HCT116 (cell line): ENCODE measurements at regions not wholly inside any gene's neighbourhood (a gene's known extent, or its start where the extent isn't known, plus 50 kb on each side); places are given as distances from the start of the nearest gene placed in this dataset.

ENCODE experiments used
- ATAC-seq: fragments of 200-7000 bp; cut with Tn5 transposase; 2 replicates; pipeline ENCODE4 v1.9.1; 2020; ENCODE audit warnings: mild to moderate bottlenecking, moderate library complexity
- BruUV-seq: library from RNA; stranded (reverse); fragments of 400-500 nt; replicated peaks from 2 replicates; lab custom pipeline; 2021; lab: Mats Ljungman, UMichigan
- CTCF ChIA-PET: fragments of 300-600 bp; sonication (Branson Sonifier 250); formaldehyde crosslinking; loops from one replicate; lab custom pipeline; 2021; ENCODE audit warnings: antibody characterized with exemption; lab: Charles Lee
- POLR2A ChIA-PET: fragments of 300-600, 350-600 bp; sonication (Branson Sonifier 250); formaldehyde crosslinking; loops from one replicate; lab custom pipeline; 2021; ENCODE audit warnings: antibody characterized with exemption; lab: Charles Lee
- RAD21 ChIA-PET, 2 experiments: fragments of 300-600 bp; sonication (Branson Sonifier 250); formaldehyde crosslinking; loops; one replicate each; lab custom pipeline; 2023; ENCODE audit warnings: low total read pairs in 2 of 2; ENCODE audit not compliant: uncharacterized antibody in 2 of 2, unreplicated experiment in 2 of 2, low non-redundant PET in 1 of 2; lab: Charles Lee
- DNase-seq: peaks from one replicate; pipeline ENCODE4 v3.0.0-alpha.2; 2010; ENCODE audit warnings: low read depth, low spot score
- H2AFZ ChIP-seq: fragments of 200-600 bp; shearing (Covaris generic), sonication (generic); 2 replicates; pipeline ENCODE4 v1.6.1; 2017; ENCODE audit warnings: low read depth, mixed run types, mixed read lengths, antibody characterized with exemption, low read length; ENCODE audit not compliant: poor library complexity, severe bottlenecking
- H3K27ac ChIP-seq: 2 replicates; pipeline ENCODE4 v1.5.1; 2012; ENCODE audit warnings: low read depth, low read length
- H3K27me3 ChIP-seq: fragments of 200-600 bp; sonication (generic); 2 replicates; pipeline ENCODE4 v1.6.1; 2016; ENCODE audit warnings: mixed run types, low read length, mixed read lengths; ENCODE audit not compliant: insufficient read depth
- H3K36me3 ChIP-seq, 2 experiments: fragments of 200-500 bp in 1 of 2; fragments of 200-600 bp in 1 of 2; sonication (Bioruptor generic) in 1 of 2; sonication (generic) in 1 of 2; 2 replicates each; pipeline versions ENCODE4 v1.5.1 to v1.6.1; 2014 to 2016; ENCODE audit warnings: low read length in 2 of 2, inconsistent platforms in 1 of 2, mixed read lengths in 1 of 2, mixed run types in 1 of 2; ENCODE audit not compliant: insufficient read depth in 2 of 2, control insufficient read depth in 1 of 2
- H3K4me1 ChIP-seq, 2 experiments: fragments of 200-600 bp in 1 of 2; sonication (generic) in 1 of 2; 2 replicates each; pipeline versions ENCODE4 v1.5.1 to v1.6.1; 2012 to 2017; ENCODE audit warnings: low read length in 2 of 2, inconsistent platforms in 1 of 2, mild to moderate bottlenecking in 1 of 2, mixed read lengths in 1 of 2, mixed run types in 1 of 2, moderate library complexity in 1 of 2; ENCODE audit not compliant: insufficient read depth in 2 of 2, control insufficient read depth in 1 of 2
- H3K4me2 ChIP-seq: fragments of 200-600 bp; sonication (generic); 2 replicates; pipeline ENCODE4 v1.6.1; 2017; ENCODE audit warnings: mixed run types, low read length, mixed read lengths
- H3K4me3 ChIP-seq, 2 experiments: fragments of 200-600 bp in 1 of 2; sonication (generic) in 1 of 2; replicated peaks in 1 of 2; 2 replicates each; pipeline ENCODE4 v1.5.1; 2011 to 2016; ENCODE audit warnings: low read length in 2 of 2, control low read depth in 1 of 2, low read depth in 1 of 2, mild to moderate bottlenecking in 1 of 2, mixed read lengths in 1 of 2, mixed run types in 1 of 2
- H3K79me2 ChIP-seq: fragments of 200-600 bp; sonication (generic); 2 replicates; pipeline ENCODE4 v1.6.1; 2017; ENCODE audit warnings: mild to moderate bottlenecking, mixed run types, low read length, moderate library complexity, mixed read lengths; ENCODE audit not compliant: insufficient read depth
- H3K9ac ChIP-seq: fragments of 200-600 bp; sonication (generic); 2 replicates; pipeline ENCODE4 v1.6.1; 2016; ENCODE audit warnings: low read length, mixed read lengths
- H3K9me2 ChIP-seq: fragments of 200-600 bp; sonication (generic), shearing (Covaris generic); 2 replicates; pipeline ENCODE4 v1.6.1; 2017; ENCODE audit warnings: mixed run types, mild to moderate bottlenecking, moderate library complexity; ENCODE audit not compliant: insufficient read depth
- H3K9me3 ChIP-seq, 2 experiments: fragments of 200-500 bp in 1 of 2; fragments of 200-600 bp in 1 of 2; sonication (Bioruptor generic) in 1 of 2; sonication (generic) in 1 of 2; 2 replicates each; pipeline ENCODE4 v1.6.1; 2014 to 2017; ENCODE audit warnings: low read length in 2 of 2, mixed read lengths in 2 of 2, inconsistent platforms in 1 of 2, low read depth in 1 of 2, mild to moderate bottlenecking in 1 of 2, mixed run types in 1 of 2, moderate library complexity in 1 of 2; ENCODE audit not compliant: control insufficient read depth in 1 of 2, insufficient read depth in 1 of 2
- H4K20me1 ChIP-seq: fragments of 200-600 bp; sonication (generic), shearing (Covaris generic); 2 replicates; pipeline ENCODE4 v1.6.1; 2017; ENCODE audit warnings: mixed run types, mild to moderate bottlenecking, moderate library complexity; ENCODE audit not compliant: insufficient read depth
- CEBPB ChIP-seq: IDR thresholded peaks from 2 replicates; pipeline ENCODE4 v1.6.1; 2012; ENCODE audit warnings: low read depth
- ELF1 ChIP-seq: IDR thresholded peaks from 2 replicates; pipeline ENCODE4 v1.6.1; 2012; ENCODE audit warnings: low read depth, borderline replicate concordance
- POLR2A ChIP-seq: IDR thresholded peaks from 2 replicates; pipeline ENCODE4 v1.7.0; 2011; ENCODE audit warnings: borderline replicate concordance; ENCODE audit not compliant: insufficient read depth, insufficient read length; ENCODE audit errors: extremely low read depth
- SIN3A ChIP-seq: IDR thresholded peaks from 2 replicates; pipeline ENCODE4 v1.6.1; 2012; ENCODE audit warnings: low read depth
- SP1 ChIP-seq: IDR thresholded peaks from 2 replicates; pipeline ENCODE4 v1.6.1; 2012; ENCODE audit warnings: low read depth
- TCF7L2 ChIP-seq: IDR thresholded peaks from 2 replicates; pipeline ENCODE4 v1.7.0; 2011; ENCODE audit warnings: borderline replicate concordance, inconsistent platforms; ENCODE audit not compliant: insufficient read depth, insufficient read length; ENCODE audit errors: extremely low read depth
- YY1 ChIP-seq: IDR thresholded peaks from 2 replicates; pipeline ENCODE4 v1.6.1; 2011; ENCODE audit warnings: low read length, low read depth, moderate library complexity, mild to moderate bottlenecking; ENCODE audit not compliant: insufficient replicate concordance; ENCODE audit errors: extremely low read depth
- ZFX ChIP-seq: fragments of 450-650 bp; IDR thresholded peaks from 2 replicates; pipeline ENCODE4 v1.6.1; 2017
- ZNF274 ChIP-seq: fragments of 200-500 bp; sonication (Bioruptor generic); IDR thresholded peaks from 2 replicates; pipeline ENCODE4 v1.6.1; 2014; ENCODE audit warnings: mild to moderate bottlenecking, low read depth, low read length, inconsistent platforms
- intact Hi-C: fragments of 100-400 bp; cut with micrococcal nuclease; formaldehyde crosslinking; loops from 2 replicates; pipeline ENCODE4 v1.10.0; 2022
- TF ChIP-seq, protein P1 (sequence below): IDR thresholded peaks from 2 replicates; pipeline ENCODE4 v1.6.1; 2011; ENCODE audit warnings: mild to moderate bottlenecking, low read length, moderate library complexity; ENCODE audit not compliant: insufficient replicate concordance; ENCODE audit errors: extremely low read depth
- TF ChIP-seq, protein P2 (sequence below), 3 experiments: fragments of 200-600 bp in 1 of 3; sonication (generic) in 1 of 3; IDR thresholded peaks in 2 of 3; conservative IDR thresholded peaks in 1 of 3; 2 replicates each; pipeline ENCODE4 v1.5.1; 2012 to 2017; ENCODE audit warnings: low read depth in 2 of 3, low read length in 2 of 3, antibody characterized with exemption in 1 of 3, borderline replicate concordance in 1 of 3, control low read depth in 1 of 3, mild to moderate bottlenecking in 1 of 3, mixed read lengths in 1 of 3, mixed run types in 1 of 3, moderate library complexity in 1 of 3; ENCODE audit not compliant: insufficient read depth in 1 of 3
- TF ChIP-seq, protein P3 (sequence below): IDR thresholded peaks from 2 replicates; pipeline ENCODE4 v1.6.1; 2012

DNA sequence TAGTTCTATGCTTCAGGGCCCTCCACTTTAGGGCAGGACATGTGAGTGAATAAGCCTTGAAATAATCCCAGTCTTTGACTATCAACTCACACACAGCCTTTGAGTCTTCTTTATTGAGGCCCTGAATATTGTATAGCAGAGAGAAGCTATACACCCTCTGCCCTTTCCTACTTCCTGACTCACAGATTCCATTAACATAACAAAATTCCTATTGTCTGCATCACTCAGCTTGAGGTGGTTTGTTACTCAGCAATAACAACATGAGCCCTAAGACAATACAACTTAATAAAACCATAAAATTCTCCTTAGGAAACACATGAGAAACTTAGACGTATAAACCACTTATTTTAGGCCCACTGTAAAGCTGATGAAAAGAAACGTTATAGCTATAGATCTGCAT, 680.3 kb upstream of the DIAPH2 start:
- no peak for DNase-seq
- intact Hi-C loops, result no loop called here
- RAD21 ChIA-PET, result no interaction called here

DNA sequence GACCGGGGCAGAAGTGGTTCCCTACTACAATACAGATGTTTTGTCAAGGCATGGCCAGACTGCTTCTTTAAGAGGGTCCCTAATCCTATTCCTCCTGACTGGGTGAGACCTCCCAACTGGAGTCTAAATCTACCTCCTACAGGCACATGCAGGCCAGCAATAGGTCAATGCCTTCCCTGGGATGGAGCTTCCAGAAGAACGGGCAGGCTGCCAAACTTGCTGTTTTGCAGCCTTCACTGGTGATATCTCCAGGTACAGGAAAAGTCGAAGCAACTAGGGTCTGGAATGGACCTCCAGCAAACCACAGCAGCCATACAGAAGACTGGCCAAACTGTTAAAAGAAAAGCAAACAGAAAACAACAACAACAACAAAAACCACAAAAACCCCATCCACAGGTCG, 678.4 kb upstream of the DIAPH2 start:
- ChIA-PET CTCF (no interaction called here), POLR2A (no interaction called here), RAD21 (no interaction called here)
- Histone ChIP-seq H4K20me1 (no peaks in the 10 kb centered on the region), H3K9me2 (no peaks in the 10 kb centered on the region), H3K4me3 (no peak overlapping the region), H3K9me3 (no peaks in the 10 kb centered on the region), H3K4me2 (no peak overlapping the region), H3K27ac (no peak overlapping the region), H3K9ac (no peak overlapping the region), H2AFZ (no peak overlapping the region), H3K79me2 (no peaks in the 10 kb centered on the region), H3K36me3 (no peaks in the 10 kb centered on the region), H3K4me1 (no peaks in the 10 kb centered on the region), H3K27me3 (no peaks in the 10 kb centered on the region)
- ATAC-seq (no peak), DNase-seq (no peak)
- no TSS peak for BruUV-seq
- intact Hi-C loops, result no loop called here
- TF ChIP-seq, protein P1, sequence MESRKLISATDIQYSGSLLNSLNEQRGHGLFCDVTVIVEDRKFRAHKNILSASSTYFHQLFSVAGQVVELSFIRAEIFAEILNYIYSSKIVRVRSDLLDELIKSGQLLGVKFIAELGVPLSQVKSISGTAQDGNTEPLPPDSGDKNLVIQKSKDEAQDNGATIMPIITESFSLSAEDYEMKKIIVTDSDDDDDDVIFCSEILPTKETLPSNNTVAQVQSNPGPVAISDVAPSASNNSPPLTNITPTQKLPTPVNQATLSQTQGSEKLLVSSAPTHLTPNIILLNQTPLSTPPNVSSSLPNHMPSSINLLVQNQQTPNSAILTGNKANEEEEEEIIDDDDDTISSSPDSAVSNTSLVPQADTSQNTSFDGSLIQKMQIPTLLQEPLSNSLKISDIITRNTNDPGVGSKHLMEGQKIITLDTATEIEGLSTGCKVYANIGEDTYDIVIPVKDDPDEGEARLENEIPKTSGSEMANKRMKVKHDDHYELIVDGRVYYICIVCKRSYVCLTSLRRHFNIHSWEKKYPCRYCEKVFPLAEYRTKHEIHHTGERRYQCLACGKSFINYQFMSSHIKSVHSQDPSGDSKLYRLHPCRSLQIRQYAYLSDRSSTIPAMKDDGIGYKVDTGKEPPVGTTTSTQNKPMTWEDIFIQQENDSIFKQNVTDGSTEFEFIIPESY, result no peak
- TF ChIP-seq POLR2A, result no peak
- TF ChIP-seq ZNF274, result no peak
- TF ChIP-seq, protein P2, sequence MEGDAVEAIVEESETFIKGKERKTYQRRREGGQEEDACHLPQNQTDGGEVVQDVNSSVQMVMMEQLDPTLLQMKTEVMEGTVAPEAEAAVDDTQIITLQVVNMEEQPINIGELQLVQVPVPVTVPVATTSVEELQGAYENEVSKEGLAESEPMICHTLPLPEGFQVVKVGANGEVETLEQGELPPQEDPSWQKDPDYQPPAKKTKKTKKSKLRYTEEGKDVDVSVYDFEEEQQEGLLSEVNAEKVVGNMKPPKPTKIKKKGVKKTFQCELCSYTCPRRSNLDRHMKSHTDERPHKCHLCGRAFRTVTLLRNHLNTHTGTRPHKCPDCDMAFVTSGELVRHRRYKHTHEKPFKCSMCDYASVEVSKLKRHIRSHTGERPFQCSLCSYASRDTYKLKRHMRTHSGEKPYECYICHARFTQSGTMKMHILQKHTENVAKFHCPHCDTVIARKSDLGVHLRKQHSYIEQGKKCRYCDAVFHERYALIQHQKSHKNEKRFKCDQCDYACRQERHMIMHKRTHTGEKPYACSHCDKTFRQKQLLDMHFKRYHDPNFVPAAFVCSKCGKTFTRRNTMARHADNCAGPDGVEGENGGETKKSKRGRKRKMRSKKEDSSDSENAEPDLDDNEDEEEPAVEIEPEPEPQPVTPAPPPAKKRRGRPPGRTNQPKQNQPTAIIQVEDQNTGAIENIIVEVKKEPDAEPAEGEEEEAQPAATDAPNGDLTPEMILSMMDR (IDR thresholded peaks at IDR 0.05 in 2 of 3, conservative IDR thresholded peaks at IDR 0.05 in 1 of 3; ENCODE audit: borderline replicate concordance in 1 of 3, insufficient read depth in 1 of 3, low read depth in 2 of 3, low read length in 2 of 3), result no peak
- no peak for TF ChIP-seq SP1
- TF ChIP-seq YY1, result no peak
- TF ChIP-seq TCF7L2, result no peak

More for the DNA sequence above, 680.3 kb upstream of the DIAPH2 start:
- H3K9ac ChIP-seq, result no peak overlapping the region
- no peaks in the 10 kb centered on the region for H3K4me1 ChIP-seq
- TF ChIP-seq ZFX (no peak), CEBPB (no peak), POLR2A (no peak), SIN3A (no peak), ELF1 (no peak), YY1 (no peak)
- TF ChIP-seq, protein P3, sequence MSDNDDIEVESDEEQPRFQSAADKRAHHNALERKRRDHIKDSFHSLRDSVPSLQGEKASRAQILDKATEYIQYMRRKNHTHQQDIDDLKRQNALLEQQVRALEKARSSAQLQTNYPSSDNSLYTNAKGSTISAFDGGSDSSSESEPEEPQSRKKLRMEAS, result no peak
- TF ChIP-seq, protein P2 (IDR thresholded peaks at IDR 0.05 in 2 of 3, conservative IDR thresholded peaks at IDR 0.05 in 1 of 3; ENCODE audit: borderline replicate concordance in 1 of 3, insufficient read depth in 1 of 3, low read depth in 2 of 3, low read length in 2 of 3), result no peak
- no TSS peak for BruUV-seq
- no peak for ATAC-seq
- no peaks in the 10 kb centered on the region for H3K27me3 ChIP-seq
- ChIA-PET POLR2A (no interaction called here), CTCF (no interaction called here)
- no peak overlapping the region for H3K4me2 ChIP-seq
- no peak overlapping the region for H2AFZ ChIP-seq
- H3K4me3 ChIP-seq, result no peak overlapping the region
- no peaks in the 10 kb centered on the region for H3K36me3 ChIP-seq
- H3K79me2 ChIP-seq, result no peaks in the 10 kb centered on the region
- no peak overlapping the region for H3K27ac ChIP-seq
- no peaks in the 10 kb centered on the region for H3K9me2 ChIP-seq
- no peaks in the 10 kb centered on the region for H4K20me1 ChIP-seq
- no peaks in the 10 kb centered on the region for H3K9me3 ChIP-seq
